ENCODE measurements at regions not wholly inside any gene's neighbourhood (a gene's known extent, or its start where the extent isn't known, plus 50 kb on each side); places are given as distances from the start of the nearest gene placed in this dataset.

- TF ChIP-seq CTCF (IDR thresholded peaks at IDR 0.05 in 2 of 3, conservative IDR thresholded peaks at IDR 0.05 in 1 of 3; ENCODE audit: borderline replicate concordance in 1 of 3, insufficient read depth in 1 of 3, low read depth in 2 of 3, low read length in 2 of 3) (no peak), TCF7L2 (IDR thresholded peaks at IDR 0.05; ENCODE audit: borderline replicate concordance, extremely low read depth, insufficient read depth, insufficient read length) (no peak), EZH2phosphoT487 (IDR thresholded peaks at IDR 0.05; ENCODE audit: borderline replicate concordance) (no peak), RAD21 (IDR thresholded peaks at IDR 0.05; ENCODE audit: low read depth) (no peak), POLR2AphosphoS5 (IDR thresholded peaks at IDR 0.05; ENCODE audit: low read depth, low read length) (no peak), POLR2A (IDR thresholded peaks at IDR 0.05; ENCODE audit: borderline replicate concordance, extremely low read depth, insufficient read depth, insufficient read length) (no peak), EZH2 (IDR thresholded peaks at IDR 0.05) (no peak)
Measured at GRCh38 chr3:164302622-164303021, 775.7 kb downstream of the SI start.

Data from HCT116 (cell line).